Activated CD4-positive, CD25-positive, alpha-beta regulatory T cell (primary cell): ENCODE measurements at regions not wholly inside any gene's neighbourhood (a gene's known extent, or its start where the extent isn't known, plus 50 kb on each side); places are given as distances from the start of the nearest gene placed in this dataset.
"Not testable (repeated sequence)": the region's sequence is repeated elsewhere in the genome, so short reads cannot be mapped to it uniquely, and the experiment has no call there.

ENCODE experiments used
- DNase-seq, 4 experiments: peaks; one replicate each; lab custom pipeline; 2025; lab: John Stamatoyannopoulos, UW

DNA sequence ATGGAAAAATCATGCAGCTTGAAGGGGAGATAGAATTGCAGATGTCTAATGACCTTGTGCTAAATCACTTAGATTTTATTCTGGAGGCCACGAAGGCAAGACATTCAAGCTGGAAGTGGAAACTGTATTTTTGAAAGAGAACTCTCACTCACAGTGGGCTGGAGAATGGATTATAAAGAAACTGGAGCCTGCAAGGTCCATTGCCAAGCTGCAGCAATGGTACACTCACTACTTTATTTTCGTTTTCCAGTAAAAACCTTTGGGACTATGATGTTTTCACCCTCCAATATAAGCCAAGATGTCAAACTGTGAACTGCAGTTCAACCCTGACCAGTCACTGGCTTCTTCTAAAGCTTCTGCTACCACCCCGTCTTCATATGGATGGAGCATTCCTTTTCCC is 62.0 kb downstream of the SKIDA1 start:
- DNase-seq: no peak

DNA sequence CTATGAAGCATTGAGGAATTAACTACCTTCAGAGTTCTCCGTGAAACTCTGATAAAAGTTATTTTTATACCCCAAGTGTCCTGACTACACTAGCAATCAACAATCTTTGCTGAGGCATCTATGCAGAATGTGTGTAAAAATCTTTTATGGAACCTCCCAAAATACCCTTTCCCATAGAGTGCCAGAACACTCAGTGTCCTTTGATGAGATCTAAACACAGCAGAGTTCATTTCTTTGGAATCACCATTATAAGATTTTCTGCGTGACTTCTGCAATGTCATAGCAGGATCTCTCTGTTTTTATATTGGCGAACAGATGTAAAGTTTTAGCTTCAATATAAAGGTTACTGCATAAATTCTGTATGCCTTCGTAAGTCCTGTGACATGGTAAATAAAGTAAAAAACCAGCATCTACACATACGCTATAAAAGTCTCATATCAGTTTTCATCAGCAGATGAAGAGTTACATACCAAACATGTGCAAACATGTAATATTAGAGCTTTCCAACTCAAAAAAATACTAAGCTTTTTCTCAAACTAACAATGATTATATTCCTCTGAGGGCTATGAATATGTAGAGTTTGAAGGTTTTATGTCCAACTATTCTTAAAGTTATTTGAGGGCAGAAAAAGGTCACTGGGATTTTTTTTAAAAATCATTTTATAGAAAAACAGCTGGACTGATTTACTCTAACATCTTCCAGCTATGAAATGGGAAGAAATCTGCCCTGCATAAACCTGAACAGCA is 67.2 kb downstream of the SKIDA1 start:
- no peak for DNase-seq

DNA sequence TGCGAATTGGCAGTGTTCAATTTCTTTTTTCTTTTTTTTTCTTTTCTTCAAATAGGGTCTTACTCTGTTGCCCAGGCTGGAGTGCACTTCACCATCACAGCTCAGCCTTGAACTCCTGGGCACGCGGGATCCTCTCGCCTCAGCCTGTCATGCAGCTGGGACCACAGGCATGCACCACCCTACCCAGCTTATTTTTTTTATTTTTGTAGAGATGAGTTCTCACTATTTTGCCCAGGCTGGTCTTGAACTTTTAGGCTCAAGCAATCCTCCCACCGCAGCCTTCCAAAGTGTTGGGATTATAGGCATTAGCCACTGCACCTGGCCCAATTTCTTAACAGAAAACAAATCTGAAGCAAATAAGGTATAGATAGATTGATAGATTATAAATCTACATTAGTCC is 69.3 kb downstream of the SKIDA1 start:
- DNase-seq: no peak

DNA sequence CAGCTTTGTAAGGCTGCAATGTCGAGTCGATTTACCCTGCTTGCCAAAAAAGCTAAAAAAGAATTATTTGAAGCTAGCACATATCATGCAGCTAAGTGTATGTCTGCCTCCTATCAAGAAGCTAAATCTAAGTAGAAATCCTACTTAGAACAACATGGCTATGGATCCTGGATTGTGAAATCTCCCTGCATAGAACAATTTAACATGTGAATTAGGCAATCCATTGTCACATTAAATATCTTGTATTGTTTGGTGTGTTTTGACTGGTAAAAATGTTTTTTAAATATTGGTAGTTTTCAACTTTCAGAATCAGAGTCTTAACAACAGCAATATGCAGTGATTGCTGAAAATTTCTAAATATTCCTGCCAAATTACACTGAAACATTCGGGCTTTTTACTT is 73.3 kb downstream of the SKIDA1 start:
- no peak for DNase-seq

DNA sequence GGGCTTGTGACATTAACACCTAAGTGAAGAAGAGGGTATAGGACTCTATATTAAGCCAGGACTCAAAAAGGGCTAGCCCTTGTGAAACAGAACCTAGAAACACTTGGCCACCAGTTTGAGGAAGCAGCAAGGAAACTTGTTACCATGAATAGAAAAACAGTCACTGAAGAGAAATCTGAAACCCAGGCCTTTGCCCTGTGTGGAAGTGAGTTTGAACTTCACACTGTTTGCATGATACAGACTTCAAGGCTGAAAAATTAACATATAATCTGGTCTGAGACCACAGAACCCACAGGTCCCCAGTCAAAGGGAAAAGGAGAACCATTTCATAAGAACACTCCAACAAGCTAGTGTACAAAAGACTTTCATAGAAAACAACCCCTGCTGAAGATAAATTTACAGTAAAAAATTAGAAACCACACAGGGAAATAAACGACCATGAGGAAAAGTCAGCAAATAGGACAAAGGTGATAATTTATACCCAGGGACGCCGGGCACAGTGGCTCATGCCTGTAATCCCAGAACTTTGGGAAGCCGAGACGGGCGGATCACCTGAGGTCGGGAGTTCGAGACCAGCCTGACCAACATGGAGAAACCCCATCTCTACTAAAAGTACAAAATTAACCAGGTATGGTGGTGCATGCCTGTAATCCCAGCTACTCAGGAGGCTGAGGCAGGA is 76.1 kb downstream of the SKIDA1 start:
- no peak for DNase-seq

DNA sequence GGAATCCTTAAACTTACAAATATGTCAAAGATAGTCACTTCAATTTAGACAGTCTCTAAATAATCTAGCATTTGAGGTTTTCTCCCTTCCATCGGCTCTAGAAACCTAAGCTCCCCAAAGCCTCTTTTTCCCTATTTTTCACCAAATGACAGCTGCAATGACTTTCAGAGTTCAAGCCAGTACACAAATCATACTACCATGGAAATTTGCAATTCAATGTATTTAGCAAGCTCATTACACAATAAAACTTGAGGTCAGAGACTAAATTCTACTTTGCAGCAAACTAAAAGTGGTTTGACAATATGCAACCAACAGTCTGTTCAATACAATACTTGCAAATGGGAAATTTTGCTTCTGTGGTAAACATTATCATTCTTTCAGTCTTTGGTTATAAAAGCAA is 80.3 kb downstream of the SKIDA1 start:
- DNase-seq: no peak

DNA sequence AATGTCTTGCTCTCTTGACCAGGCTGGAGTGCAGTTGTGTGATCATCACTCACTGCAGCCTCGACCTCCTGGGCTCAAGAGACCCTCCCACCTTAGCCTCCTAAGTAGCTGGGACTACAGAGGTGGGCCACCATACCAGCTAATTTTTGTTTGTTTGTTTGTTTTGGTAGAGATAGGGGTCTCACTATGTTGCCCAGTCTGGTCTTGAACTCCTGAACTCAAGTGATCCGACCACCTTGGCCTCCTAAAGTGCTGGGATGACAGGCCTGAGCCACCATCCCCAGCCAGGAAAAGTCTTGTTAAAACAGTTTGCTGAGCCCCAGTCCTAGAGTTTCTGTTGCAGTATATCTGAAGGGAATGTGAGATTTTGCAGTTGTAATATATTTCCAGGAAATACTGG is 83.9 kb downstream of the SKIDA1 start:
- DNase-seq: no peak

DNA sequence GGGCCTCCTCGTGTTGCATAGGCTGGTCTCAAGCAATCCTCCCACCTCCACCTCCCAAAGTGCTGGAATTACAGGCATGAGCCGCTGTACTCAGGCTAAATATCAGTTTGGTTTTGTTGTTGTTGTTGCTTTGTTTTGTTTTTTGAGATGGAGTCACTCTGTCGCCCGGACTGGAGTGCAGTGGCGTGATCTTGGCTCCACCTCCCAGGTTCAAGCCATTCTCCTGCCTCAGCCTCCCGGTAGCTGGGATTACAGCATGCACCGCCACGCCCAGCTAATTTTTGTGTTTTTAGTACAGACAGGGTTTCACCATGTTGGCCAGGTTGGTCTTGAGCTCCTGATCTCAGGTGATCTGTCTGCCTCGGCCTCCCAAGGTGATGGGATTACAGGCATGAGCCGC is 86.6 kb downstream of the SKIDA1 start:
- not testable (repeated sequence) for DNase-seq

DNA sequence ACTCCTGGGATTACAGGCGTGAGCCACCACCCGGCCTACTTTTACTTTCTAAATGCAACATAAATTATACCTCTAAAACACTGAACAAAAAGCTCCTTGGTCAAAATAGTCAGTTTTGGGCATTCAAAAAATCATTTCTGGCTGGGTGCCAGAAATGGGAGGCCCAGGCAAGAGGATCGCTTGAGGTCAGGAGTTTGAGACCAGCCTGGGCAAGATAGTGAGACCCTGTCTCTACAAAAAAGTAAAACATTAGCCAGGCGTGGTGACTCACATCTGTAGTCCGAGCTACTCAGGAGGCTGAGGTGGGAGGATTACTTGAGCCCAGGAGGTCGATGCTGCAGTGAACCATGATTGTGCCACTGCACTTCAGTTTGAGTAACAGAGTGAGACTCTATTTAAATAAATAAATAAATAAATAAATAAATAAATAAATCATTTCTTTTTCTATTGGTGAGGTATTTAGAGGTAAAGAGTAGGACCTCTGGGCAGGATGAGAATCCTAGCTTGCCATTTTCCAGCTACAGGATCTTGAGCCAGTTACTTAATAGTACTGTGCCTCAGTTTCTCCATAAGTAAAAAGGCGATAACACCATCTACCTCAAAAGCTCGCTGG is 87.6 kb downstream of the SKIDA1 start:
- DNase-seq: no peak

DNA sequence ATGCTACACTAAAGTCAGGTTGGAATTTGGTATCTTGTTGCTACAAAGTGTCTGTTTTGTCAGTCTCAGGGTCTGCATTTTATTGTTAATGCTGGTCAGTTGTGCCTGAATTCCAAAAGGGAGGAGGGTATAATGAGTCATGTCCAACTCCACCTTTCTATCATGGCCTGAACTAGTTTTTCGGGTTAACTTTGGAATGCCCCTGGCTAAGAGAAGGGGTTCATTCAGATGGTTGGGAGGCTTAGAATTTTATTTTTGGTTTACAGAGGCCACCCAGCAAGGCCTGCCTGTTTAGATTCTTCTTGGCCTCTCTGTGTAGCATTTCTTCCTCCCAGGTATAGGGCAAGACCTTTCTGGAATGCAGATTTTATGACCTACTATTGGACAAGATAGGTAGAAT is 93.2 kb downstream of the SKIDA1 start:
- DNase-seq: no peak

DNA sequence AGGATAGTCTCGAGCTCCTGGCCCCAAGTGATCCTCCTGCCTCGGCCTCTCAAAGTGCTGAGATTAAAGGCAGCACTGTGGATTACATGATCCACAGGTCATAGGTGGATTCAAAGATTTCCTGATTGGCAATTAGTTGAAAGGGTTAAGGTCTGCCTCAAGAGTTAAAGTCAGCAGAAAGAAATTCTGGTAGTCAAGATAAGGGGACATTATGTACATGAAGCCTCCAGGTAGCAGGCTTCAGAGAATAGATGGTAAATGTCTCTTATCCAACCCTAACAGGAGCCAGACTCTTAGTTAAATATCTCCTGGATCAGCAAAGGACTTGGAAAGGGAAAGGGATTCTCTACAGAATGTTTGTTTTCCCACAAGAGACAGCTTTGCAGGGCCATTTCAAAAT is 93.7 kb downstream of the SKIDA1 start:
- DNase-seq: no peak

DNA sequence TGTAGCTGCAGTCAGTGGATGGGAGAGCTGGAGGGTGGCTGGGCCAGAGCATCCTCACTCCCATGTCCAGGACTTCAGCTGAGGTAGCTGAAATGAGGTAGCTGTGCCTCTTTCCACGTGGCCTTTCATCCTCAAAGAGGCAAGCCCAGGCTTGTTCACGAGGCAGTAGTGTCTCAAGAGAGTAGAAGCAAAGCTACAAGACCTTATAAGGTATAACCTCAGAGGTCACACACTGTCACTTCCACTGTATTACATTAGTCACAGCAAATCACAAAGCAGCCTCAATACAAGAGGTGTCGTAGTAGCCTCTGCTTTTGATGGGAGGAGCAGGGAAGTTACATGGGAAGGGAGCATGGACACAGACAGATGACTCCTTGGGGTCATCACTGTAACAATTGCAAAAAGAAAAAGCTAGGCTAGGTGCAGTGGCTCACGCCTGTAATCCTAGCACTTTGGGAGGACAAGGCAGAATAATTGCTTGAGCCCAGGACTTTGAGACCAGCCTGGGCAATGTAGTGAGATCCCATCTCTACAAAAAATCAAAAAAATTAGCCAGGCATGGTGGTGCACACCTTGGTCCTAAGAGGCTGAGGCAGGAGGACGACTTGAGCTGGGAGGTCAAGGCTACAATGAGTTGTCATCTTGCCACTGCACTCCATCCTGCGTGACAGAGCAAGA is 97.5 kb downstream of the SKIDA1 start:
- no peak for DNase-seq

DNA sequence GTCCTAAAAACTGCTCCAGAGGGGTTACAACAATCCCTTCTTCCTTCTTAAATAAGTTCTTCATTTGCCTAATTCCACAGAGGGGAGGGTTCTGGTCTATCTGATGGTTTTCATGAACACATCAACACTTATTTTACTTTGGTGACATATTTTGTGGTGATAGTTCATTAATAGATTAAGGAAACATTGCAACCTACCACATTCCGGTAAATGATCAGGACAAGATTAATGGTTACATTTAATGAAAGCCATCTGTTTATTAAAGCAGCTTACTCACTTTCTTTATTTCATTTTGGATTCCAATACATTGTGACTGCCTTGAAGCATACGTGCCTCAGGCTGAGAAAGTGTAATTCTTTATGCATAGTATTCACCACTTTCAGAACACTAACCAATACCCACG is 101.0 kb downstream of the SKIDA1 start:
- DNase-seq: no peak

DNA sequence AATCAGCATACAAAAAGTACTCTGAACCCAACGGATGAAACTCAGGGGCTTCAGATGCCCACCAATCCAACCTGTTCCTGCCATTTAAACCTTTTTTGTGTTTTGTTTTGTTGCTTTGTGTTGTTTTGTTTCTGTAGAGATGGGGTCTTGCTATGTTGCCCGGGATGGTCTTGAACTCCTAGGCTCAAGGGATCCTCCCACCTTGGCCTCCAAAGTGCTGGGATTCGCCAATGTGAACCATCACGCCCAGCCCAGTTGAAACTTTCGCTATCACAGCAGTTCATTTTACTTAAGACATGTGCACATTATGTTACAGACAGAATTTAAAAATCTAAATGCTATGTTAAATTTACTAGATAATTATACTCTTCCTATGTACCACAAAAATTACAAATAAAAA is 101.6 kb downstream of the SKIDA1 start:
- no peak for DNase-seq

DNA sequence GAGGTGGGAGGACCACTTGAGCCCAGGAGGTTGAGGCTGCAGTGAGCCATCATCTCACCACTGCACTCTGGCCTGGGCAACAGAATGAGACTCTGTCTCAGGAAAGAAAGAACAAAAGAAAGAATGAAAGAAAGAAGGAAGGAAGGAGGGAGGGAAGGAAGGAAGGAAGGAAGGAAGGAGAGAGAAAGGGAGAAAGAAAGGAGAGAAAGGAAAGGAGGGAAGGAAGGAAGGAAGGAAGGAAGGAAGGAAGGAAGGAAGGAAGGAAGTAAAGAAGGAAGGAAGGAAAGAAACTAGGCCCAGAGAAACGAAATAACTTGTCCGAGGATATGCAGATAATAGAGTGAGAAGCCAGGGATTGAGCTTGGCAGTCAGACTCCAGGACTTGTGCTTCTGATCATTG is 102.1 kb downstream of the SKIDA1 start:
- DNase-seq: no peak

DNA sequence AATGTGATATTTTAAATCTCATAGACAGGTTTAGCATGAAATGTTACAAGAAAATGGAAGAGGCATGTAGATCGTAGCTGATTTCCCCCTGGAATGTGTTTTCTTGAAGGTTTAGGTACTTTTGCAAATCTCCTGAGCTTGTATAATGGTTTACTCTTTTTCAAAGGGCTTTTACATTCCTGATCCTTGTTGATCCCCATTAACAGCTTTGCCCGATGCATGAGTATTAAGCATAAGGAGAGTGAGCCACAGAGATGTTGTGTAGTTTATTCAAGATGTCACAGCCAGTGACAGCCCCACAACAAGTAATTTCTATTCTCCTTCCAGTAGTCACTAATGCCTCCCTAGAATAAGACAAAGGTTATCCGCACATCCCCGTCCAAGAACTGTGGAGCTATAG is 103.7 kb downstream of the SKIDA1 start:
- DNase-seq: no peak

DNA sequence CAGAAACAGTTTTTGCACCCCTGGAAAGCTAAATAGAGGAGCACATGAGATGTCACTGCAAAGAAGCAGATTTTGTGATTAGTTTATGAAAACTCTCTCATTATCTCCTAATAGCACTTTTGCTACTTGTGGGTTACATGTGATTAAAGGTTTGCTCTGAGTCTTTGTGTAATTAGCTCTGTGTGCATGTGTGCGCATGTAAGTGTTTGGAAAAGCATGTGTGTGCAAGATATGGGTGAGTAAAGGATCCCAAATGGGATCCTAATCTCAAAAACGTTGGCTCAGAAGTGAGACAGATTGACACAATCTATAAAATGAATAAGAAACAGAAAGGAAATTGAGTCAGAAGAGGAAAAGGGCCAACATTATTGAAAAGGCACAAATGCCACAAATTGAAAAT is 104.5 kb downstream of the SKIDA1 start:
- no peak for DNase-seq

DNA sequence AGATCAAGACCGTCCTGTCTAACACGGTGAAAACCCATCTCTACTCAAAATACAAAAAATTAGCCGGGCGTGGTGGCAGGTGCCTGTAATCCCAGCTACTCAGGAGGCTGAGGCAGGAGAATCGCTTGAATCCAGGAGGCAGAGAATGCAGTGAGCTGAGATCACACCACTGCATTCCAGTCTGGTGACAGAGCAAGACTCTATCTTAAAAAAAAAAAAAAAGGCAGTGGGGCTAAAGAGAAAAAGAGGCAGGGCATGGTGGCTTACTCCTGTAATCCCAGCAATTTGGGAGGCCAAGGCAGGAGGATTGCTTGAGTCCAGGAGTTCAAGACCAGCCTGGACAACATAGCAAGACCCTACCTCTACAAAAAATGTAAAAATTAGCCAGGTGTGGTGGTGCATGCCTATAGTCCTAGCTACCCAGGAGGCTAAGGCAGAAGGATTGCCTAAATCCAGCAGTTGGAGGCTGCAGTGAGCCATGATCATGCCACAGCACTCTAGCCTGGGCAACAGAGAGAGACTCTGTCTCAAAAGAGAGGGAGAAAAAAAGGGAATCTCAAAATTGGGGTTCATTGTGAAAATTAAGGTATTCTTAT is 106.4 kb downstream of the SKIDA1 start:
- not testable (repeated sequence) for DNase-seq

DNA sequence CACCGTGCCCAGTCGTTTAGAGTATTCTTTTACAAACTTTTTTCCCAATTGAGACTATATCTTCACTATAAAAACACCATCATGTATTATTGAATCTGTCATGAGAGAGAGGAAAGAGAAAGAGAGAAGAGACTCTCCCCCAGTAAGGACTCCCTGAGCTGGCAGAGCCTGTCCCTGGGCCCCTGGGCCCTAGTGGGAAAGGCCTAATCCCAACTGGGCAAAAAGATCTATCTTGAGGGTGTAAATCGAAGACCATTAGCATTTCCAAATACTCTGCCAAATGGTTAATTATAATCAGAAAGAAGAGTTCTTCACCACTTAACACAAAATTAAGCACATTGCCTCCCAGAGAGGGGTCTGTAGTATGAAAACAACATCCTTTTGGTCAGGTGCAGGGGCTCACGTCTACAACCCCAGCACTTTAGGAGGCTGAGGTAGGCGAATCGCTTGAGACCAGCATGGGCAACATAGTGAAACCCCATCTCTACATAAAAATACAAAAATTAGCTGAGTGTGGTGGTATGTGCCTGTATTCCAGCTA is 108.2 kb downstream of the SKIDA1 start:
- no peak for DNase-seq

DNA sequence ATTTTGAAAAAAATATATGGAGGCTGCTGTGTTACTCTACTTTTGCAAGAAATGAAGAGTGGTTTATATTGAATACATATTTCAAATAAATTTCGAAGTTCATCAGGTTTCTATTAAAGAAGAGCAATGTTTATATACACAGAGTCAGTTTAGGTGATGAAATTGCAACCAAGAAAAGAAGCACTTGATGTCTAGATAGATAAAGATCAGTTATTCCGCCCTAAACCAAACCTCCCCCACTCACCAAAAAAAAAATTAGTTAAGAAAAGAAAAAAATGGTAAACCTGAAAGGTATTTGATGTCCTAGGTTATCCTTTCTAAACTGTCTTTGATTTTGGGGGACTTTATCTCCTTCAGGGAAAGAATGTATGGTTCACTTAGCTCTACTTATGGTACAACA is 111.8 kb downstream of the SKIDA1 start:
- DNase-seq: no peak

DNA sequence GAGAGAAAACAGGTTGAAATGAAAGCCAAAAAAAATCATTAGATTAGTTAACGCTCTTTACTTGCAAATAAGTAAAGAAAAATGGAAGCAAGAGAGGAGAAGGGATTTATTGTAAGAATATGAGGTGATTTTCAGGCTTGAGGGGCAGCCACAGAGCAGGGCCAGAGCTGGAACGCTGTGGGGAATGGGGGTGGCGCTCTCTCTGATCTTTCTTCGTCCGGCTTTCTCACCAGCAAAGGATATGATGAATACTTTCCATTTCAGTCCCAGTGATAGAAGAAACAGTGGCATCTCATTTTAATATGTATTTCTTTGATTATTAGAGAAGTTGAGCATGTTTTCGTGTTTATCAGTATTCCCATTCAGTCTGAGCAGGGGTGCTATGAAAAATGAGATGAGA is 112.2 kb downstream of the SKIDA1 start:
- DNase-seq: no peak

DNA sequence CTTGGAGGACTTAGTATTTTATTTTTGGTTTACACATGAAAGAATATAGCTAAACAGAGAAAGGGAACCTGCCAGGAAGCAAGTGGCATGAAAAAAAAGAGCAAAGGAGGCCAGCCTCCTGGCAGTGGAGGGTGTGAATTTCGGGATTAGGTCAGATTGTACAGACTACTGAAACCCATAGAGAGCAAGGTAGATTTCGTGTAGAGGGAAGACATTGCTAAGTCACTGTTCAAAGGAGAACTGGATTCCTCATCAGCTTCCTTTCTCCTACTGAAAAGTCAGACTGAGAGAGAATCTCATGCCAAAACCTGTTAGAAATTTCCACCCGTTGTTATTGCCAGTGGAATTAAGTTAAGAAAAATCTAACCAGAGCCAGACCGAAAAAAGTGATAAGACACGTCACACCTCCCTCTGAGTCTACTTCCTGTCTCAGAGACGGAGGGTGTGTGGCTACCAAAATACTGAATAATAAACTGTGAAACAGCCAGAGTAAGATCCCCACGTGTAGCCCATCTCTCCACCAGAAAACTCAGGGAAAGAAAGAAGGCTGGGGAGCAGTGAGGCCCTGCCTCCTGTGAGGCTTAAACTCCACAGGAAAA is 118.8 kb downstream of the SKIDA1 start:
- no peak for DNase-seq
